ENCODE measurements at regions not wholly inside any gene's neighbourhood (a gene's known extent, or its start where the extent isn't known, plus 50 kb on each side); places are given as distances from the start of the nearest gene placed in this dataset.

GRCh38 chr2:58539973-58540372 is 298.8 kb upstream of the FANCL start:
- TF ChIP-seq SIN3A (IDR thresholded peaks at IDR 0.05; ENCODE audit: borderline replicate concordance, insufficient read depth, low read depth, low read length) (no peak), REST (IDR thresholded peaks at IDR 0.05; ENCODE audit: insufficient read depth in 1 of 2, low read depth in 2 of 2, low read length in 1 of 2) (no peak), TCF7L2 (IDR thresholded peaks at IDR 0.05; ENCODE audit: low read depth, low read length) (no peak), POLR2AphosphoS5 (IDR thresholded peaks at IDR 0.05; ENCODE audit: low read depth, low read length) (no peak)
- TF ChIP-seq, protein P1, sequence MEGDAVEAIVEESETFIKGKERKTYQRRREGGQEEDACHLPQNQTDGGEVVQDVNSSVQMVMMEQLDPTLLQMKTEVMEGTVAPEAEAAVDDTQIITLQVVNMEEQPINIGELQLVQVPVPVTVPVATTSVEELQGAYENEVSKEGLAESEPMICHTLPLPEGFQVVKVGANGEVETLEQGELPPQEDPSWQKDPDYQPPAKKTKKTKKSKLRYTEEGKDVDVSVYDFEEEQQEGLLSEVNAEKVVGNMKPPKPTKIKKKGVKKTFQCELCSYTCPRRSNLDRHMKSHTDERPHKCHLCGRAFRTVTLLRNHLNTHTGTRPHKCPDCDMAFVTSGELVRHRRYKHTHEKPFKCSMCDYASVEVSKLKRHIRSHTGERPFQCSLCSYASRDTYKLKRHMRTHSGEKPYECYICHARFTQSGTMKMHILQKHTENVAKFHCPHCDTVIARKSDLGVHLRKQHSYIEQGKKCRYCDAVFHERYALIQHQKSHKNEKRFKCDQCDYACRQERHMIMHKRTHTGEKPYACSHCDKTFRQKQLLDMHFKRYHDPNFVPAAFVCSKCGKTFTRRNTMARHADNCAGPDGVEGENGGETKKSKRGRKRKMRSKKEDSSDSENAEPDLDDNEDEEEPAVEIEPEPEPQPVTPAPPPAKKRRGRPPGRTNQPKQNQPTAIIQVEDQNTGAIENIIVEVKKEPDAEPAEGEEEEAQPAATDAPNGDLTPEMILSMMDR (IDR thresholded peaks at IDR 0.05): no peak
